B cell (primary cell): ENCODE measurements at regions not wholly inside any gene's neighbourhood (a gene's known extent, or its start where the extent isn't known, plus 50 kb on each side); places are given as distances from the start of the nearest gene placed in this dataset.
"Not testable (repeated sequence)": the region's sequence is repeated elsewhere in the genome, so short reads cannot be mapped to it uniquely, and the experiment has no call there.

Source experiments
- ATAC-seq: fragments of 200-7000 bp; cut with Tn5 transposase; one replicate; pipeline ENCODE4 v1.10.0; 2021; ENCODE audit warnings: low read depth, mild to moderate bottlenecking, moderate number of reproducible peaks, moderate library complexity
- CTCF ChIA-PET: fragments of 350-600 bp; sonication (Branson Sonifier 250); formaldehyde crosslinking; loops from one replicate; lab custom pipeline; 2021; ENCODE audit warnings: antibody characterized with exemption, inconsistent platforms; lab: Charles Lee
- POLR2A ChIA-PET: fragments of 350-600 bp; sonication (Branson Sonifier 250); formaldehyde crosslinking; loops from one replicate; lab custom pipeline; 2021; ENCODE audit warnings: antibody characterized with exemption; lab: Charles Lee
- DNase-seq: peaks from one replicate; pipeline ENCODE4 v3.0.0; 2013
- H2AFZ ChIP-seq: 2 replicates; pipeline ENCODE4 v1.6.1; 2012; ENCODE audit warnings: mild to moderate bottlenecking, low read depth, low read length; ENCODE audit not compliant: insufficient read depth, poor library complexity, severe bottlenecking
- H3K27ac ChIP-seq, 2 donors: 1 replicate in 1 of 2; 2 replicates in 1 of 2; pipeline ENCODE4 v1.5.1; 2012 to 2013; ENCODE audit warnings: low read length in 2 of 2, mild to moderate bottlenecking in 2 of 2, moderate library complexity in 1 of 2
- H3K27me3 ChIP-seq, 4 experiments: fragments of 200-600 bp in 1 of 4; sonication (generic) in 1 of 4; replicated peaks in 1 of 4; 1 replicate in 2 of 4; 2 replicates in 2 of 4; pipeline versions ENCODE4 v1.6.1 to v1.7.0; 2013 to 2016; ENCODE audit warnings: low read length in 3 of 4, mild to moderate bottlenecking in 2 of 4, mixed read lengths in 1 of 4, moderate library complexity in 1 of 4; ENCODE audit not compliant: insufficient read depth in 4 of 4, control insufficient read depth in 3 of 4; ENCODE audit errors: control extremely low read depth in 1 of 4
- H3K36me3 ChIP-seq, 2 experiments: replicated peaks in 1 of 2; 1 replicate in 1 of 2; 2 replicates in 1 of 2; pipeline versions ENCODE4 v1.6.1 to v1.7.1; 2013; ENCODE audit warnings: low read length in 1 of 2; ENCODE audit not compliant: insufficient read depth in 2 of 2, control insufficient read depth in 1 of 2; ENCODE audit errors: control extremely low read depth in 1 of 2, extremely low read depth in 1 of 2
- H3K4me1 ChIP-seq, 2 donors: fragments of 200-600 bp in 1 of 2; sonication (generic) in 1 of 2; 1 replicate in 1 of 2; 2 replicates in 1 of 2; pipeline versions ENCODE4 v1.5.1 to v1.6.1; 2013 to 2017; ENCODE audit warnings: low read length in 2 of 2; ENCODE audit not compliant: control insufficient read depth in 2 of 2, insufficient read depth in 2 of 2
- H3K4me2 ChIP-seq: replicated peaks from 2 replicates; pipeline ENCODE3; 2012; ENCODE audit warnings: mild to moderate bottlenecking, low read depth, low read length; ENCODE audit not compliant: poor library complexity, severe bottlenecking
- H3K4me3 ChIP-seq, 5 experiments: fragments of 200-600 bp in 1 of 5; sonication (generic) in 1 of 5; 1 replicate in 3 of 5; 2 replicates in 2 of 5; pipeline versions ENCODE4 v1.5.1 to v1.7.0; 2011 to 2016; ENCODE audit warnings: low read length in 4 of 5, mild to moderate bottlenecking in 4 of 5, low read depth in 2 of 5, control low read depth in 1 of 5, moderate library complexity in 1 of 5; ENCODE audit not compliant: insufficient read depth in 1 of 5; ENCODE audit errors: control extremely low read depth in 1 of 5, extremely low read depth in 1 of 5
- H3K79me2 ChIP-seq: fragments of 200-600 bp; sonication (generic); one replicate; pipeline ENCODE4 v1.6.0; 2016; ENCODE audit warnings: low read length; ENCODE audit not compliant: control insufficient read depth, insufficient read depth
- H3K9ac ChIP-seq: fragments of 200-600 bp; sonication (generic); 2 replicates; pipeline ENCODE4 v1.6.1; 2017; ENCODE audit warnings: mild to moderate bottlenecking, low read length, moderate library complexity
- H3K9me3 ChIP-seq, 3 donors: one replicate each; pipeline versions ENCODE4 v1.6.1 to v1.7.1; 2013; ENCODE audit warnings: low read length in 2 of 3; ENCODE audit not compliant: control insufficient read depth in 2 of 3, insufficient read depth in 1 of 3; ENCODE audit errors: control extremely low read depth in 1 of 3
- H4K20me1 ChIP-seq: 2 replicates; pipeline ENCODE4 v1.6.0; 2012; ENCODE audit warnings: mild to moderate bottlenecking, low read length; ENCODE audit not compliant: insufficient read depth, control insufficient read depth, poor library complexity, severe bottlenecking
- H3K27ac Mint-ChIP-seq: one replicate; pipeline ENCODE4 v1.8.0; 2021; ENCODE audit warnings: mixed read lengths
- H3K27me3 Mint-ChIP-seq: one replicate; pipeline ENCODE4 v1.8.0; 2021; ENCODE audit warnings: mixed read lengths
- H3K4me1 Mint-ChIP-seq: one replicate; pipeline ENCODE4 v1.8.0; 2021; ENCODE audit warnings: mixed read lengths
- H3K4me3 Mint-ChIP-seq: one replicate; pipeline ENCODE4 v1.8.0; 2021; ENCODE audit warnings: mixed read lengths
- H3K9me3 Mint-ChIP-seq: one replicate; pipeline ENCODE4 v1.8.0; 2022; ENCODE audit warnings: mixed read lengths; ENCODE audit not compliant: insufficient read depth
- EZH2 ChIP-seq: IDR thresholded peaks from 2 replicates; pipeline ENCODE4 v1.6.1; 2012; ENCODE audit warnings: borderline replicate concordance, low read depth, mild to moderate bottlenecking, moderate library complexity, low read length; ENCODE audit not compliant: insufficient read depth, poor library complexity, severe bottlenecking
- WGBS: methylation state at CpG from one replicate; pipeline ENCODE4 v1.1.5; 2013; ENCODE audit warnings: missing lambda C conversion rate; ENCODE audit not compliant: insufficient coverage; 5-methylcytosine and 5-hydroxymethylcytosine counted together
- intact Hi-C: fragments of 100-400 bp; cut with micrococcal nuclease; formaldehyde crosslinking; loops from one replicate; pipeline ENCODE4 v1.10.0; 2022
- TF ChIP-seq, protein P1 (sequence below): fragments of 200-600 bp; IDR thresholded peaks from one replicate; pipeline ENCODE4 v1.8.0; 2022; ENCODE audit warnings: antibody characterized with exemption, mild to moderate bottlenecking

DNA sequence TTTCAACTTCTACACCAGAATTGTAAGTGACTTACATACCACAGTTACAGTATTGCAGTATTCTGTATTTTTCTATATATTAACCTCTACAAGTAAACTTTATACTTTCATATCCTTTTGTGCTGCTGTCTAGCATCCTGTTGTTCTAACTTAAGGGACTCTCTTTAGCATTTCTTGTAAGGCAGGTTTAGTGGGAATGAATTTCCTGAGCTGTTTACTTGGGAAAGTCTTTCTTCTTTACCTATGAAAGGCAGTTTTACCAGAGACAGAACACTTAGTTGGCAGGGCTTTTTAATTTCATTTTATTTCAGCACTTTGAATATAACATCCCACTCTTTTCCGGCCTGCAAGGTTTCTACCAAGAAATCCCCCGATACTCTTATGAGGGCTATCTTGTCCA is 75.8 kb upstream of the WAC start:
- Histone ChIP-seq H3K9ac (no peak overlapping the region), H3K4me3 (no peak overlapping the region), H3K4me2 (no peak overlapping the region), H3K27ac (no peak overlapping the region), H2AFZ (no peak overlapping the region), H3K36me3 (no peaks in the 10 kb centered on the region), H3K27me3 (no peaks in the 10 kb centered on the region), H3K9me3 (no peaks in the 10 kb centered on the region), H4K20me1 (no peaks in the 10 kb centered on the region), H3K4me1 (no peaks in the 10 kb centered on the region), H3K79me2 (no peaks in the 10 kb centered on the region)
- Mint-ChIP-seq H3K27me3 (peaks cover 15% of the 10 kb centered on the region), H3K4me3 (no peak overlapping the region), H3K9me3 (no peaks in the 10 kb centered on the region), H3K4me1 (no peaks in the 10 kb centered on the region), H3K27ac (no peak overlapping the region)
- ATAC-seq (no peak), DNase-seq (no peak)
- intact Hi-C loops = no loop called here
- POLR2A ChIA-PET = no interaction called here
- no peak for TF ChIP-seq EZH2
- TF ChIP-seq, protein P1, sequence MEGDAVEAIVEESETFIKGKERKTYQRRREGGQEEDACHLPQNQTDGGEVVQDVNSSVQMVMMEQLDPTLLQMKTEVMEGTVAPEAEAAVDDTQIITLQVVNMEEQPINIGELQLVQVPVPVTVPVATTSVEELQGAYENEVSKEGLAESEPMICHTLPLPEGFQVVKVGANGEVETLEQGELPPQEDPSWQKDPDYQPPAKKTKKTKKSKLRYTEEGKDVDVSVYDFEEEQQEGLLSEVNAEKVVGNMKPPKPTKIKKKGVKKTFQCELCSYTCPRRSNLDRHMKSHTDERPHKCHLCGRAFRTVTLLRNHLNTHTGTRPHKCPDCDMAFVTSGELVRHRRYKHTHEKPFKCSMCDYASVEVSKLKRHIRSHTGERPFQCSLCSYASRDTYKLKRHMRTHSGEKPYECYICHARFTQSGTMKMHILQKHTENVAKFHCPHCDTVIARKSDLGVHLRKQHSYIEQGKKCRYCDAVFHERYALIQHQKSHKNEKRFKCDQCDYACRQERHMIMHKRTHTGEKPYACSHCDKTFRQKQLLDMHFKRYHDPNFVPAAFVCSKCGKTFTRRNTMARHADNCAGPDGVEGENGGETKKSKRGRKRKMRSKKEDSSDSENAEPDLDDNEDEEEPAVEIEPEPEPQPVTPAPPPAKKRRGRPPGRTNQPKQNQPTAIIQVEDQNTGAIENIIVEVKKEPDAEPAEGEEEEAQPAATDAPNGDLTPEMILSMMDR = no peak
- CTCF ChIA-PET = no interaction called here
- no CpG with 5 or more reads among the region's 2 CpGs for WGBS

DNA sequence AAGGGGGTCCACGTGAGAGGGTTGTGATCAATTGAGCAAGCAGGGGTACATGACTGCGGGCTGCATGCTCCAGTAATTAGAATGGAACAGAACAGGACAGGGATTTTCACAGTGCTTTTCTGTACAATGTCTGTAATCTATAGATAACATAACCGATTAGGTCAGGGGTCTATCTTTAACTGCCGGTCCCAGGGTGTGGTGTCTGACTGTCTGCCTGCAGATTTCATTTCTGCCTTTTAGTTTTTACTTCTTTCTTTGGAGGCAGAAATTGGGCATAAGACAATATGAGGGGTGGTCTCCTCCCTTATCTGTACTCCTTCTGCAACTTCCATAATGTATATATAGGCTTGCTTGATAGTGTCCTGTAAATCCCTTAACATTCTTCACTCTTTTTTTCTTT is 75.0 kb upstream of the WAC start:
- H3K27me3 ChIP-seq, H3K4me3 Mint-ChIP-seq, H3K4me1 Mint-ChIP-seq, H3K4me1 ChIP-seq, H2AFZ ChIP-seq, H3K9ac ChIP-seq, H3K27ac Mint-ChIP-seq, H3K4me2 ChIP-seq, H3K9me3 Mint-ChIP-seq, H4K20me1 ChIP-seq, H3K4me3 ChIP-seq, H3K79me2 ChIP-seq, DNase-seq, H3K9me3 ChIP-seq, H3K36me3 ChIP-seq, POLR2A ChIA-PET, ATAC-seq, intact Hi-C loops, H3K27ac ChIP-seq: not testable (repeated sequence)
- 100% methylated on average over 2 of the region's 4 CpGs for WGBS
- CTCF ChIA-PET = interaction anchor here (0.7 kb wide), 1 partner anchor 1012 kb away, joined by 3 read pairs; no protein-coding TSS in a partner anchor
- H3K27me3 Mint-ChIP-seq = peaks cover 15% of the 10 kb centered on the region
